Epithelial cell of proximal tubule (primary cell): ENCODE measurements at regions not wholly inside any gene's neighbourhood (a gene's known extent, or its start where the extent isn't known, plus 50 kb on each side); places are given as distances from the start of the nearest gene placed in this dataset.

Experiments used
- DNase-seq: peaks from one replicate; pipeline ENCODE4 v3.0.0-alpha.2; 2011; ENCODE audit warnings: low read depth
- H3K4me3 ChIP-seq: 2 replicates; pipeline ENCODE4 v1.5.1; 2011; ENCODE audit warnings: low read depth, mild to moderate bottlenecking, low read length
- TF ChIP-seq, protein P1 (sequence below): conservative IDR thresholded peaks from 2 replicates; pipeline ENCODE4 v1.5.1; 2012; ENCODE audit warnings: low read depth, mild to moderate bottlenecking, low read length

DNA sequence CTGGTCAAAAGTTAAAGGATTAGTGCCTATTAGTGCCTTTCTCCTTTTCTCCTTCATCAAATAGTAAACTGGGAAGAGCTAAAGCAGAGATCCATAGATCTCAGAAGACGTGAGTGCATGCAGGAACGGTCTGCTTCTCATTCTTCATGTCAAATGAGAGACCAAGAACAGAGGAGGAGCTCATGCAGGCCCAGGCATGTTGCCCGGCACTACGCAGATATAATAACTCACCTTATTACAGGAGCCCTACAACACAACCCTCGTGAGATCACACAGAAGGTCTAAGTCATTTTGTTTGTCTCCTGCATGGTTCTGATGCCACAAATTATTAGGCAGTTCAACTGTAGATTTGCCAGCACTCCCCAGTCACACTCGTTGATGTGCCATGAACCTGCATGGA lies 71.8 kb downstream of the CMPK2 start:
- TF ChIP-seq, protein P1, sequence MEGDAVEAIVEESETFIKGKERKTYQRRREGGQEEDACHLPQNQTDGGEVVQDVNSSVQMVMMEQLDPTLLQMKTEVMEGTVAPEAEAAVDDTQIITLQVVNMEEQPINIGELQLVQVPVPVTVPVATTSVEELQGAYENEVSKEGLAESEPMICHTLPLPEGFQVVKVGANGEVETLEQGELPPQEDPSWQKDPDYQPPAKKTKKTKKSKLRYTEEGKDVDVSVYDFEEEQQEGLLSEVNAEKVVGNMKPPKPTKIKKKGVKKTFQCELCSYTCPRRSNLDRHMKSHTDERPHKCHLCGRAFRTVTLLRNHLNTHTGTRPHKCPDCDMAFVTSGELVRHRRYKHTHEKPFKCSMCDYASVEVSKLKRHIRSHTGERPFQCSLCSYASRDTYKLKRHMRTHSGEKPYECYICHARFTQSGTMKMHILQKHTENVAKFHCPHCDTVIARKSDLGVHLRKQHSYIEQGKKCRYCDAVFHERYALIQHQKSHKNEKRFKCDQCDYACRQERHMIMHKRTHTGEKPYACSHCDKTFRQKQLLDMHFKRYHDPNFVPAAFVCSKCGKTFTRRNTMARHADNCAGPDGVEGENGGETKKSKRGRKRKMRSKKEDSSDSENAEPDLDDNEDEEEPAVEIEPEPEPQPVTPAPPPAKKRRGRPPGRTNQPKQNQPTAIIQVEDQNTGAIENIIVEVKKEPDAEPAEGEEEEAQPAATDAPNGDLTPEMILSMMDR, result no peak
- no peak overlapping the region for H3K4me3 ChIP-seq
- no peak for DNase-seq

DNA sequence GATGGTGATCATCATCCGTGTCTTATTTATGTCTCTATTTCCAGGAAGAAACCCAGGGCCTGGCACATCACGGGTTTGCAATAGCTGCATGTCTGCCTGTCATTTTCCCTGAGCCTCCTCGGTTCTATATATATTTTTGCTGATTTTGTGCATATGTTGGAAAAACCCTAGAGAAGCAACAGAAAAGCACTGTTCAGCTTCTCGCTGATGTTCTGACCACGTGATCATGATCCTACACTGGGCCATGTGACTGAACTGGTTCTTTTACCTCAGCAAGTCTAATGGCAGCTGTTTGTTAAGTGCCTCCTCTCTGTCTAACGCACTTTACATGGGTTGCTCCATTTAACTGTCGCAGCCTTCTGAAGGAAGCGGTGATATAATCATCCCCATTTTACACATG lies 71.3 kb downstream of the CMPK2 start:
- DNase-seq, result no peak
- H3K4me3 ChIP-seq, result no peak overlapping the region
- TF ChIP-seq, protein P1, result no peak
